Esophagus squamous epithelium (tissue), 4 donors: ENCODE measurements at regions not wholly inside any gene's neighbourhood (a gene's known extent, or its start where the extent isn't known, plus 50 kb on each side); places are given as distances from the start of the nearest gene placed in this dataset.

Experiments used
- CTCF ChIP-seq, 6 experiments: fragments of 450-650 bp in 4 of 6; fragments of 200-600 bp in 2 of 6; sonication (generic) in 2 of 6; IDR thresholded peaks; one replicate each; pipeline ENCODE4 v1.5.1; 2016 to 2019; ENCODE audit warnings: antibody characterized with exemption in 6 of 6, mild to moderate bottlenecking in 4 of 6, moderate library complexity in 4 of 6
- POLR2A ChIP-seq, 4 donors: fragments of 450-650 bp; IDR thresholded peaks; one replicate each; pipeline ENCODE4 v1.6.1; 2017; ENCODE audit warnings: antibody characterized with exemption in 4 of 4, mild to moderate bottlenecking in 4 of 4, moderate library complexity in 3 of 4

GRCh38 chr21:20451046-20451445 lies 547.2 kb upstream of the NCAM2 start:
- no peak for TF ChIP-seq CTCF (IDR thresholded peaks at IDR 0.05)
- TF ChIP-seq POLR2A (IDR thresholded peaks at IDR 0.05) = no peak
